ENCODE measurements at regions not wholly inside any gene's neighbourhood (a gene's known extent, or its start where the extent isn't known, plus 50 kb on each side); places are given as distances from the start of the nearest gene placed in this dataset.
"Not testable (repeated sequence)": the region's sequence is repeated elsewhere in the genome, so short reads cannot be mapped to it uniquely, and the experiment has no call there.

- TF ChIP-seq CTCF (IDR thresholded peaks at IDR 0.05; ENCODE audit: low read depth, low read length, missing input control); MAX (IDR thresholded peaks at IDR 0.05); HNF4G (IDR thresholded peaks at IDR 0.05); RXRA (IDR thresholded peaks at IDR 0.05); EGR1 (IDR thresholded peaks at IDR 0.05; ENCODE audit: low read depth in 2 of 2); GABPA (IDR thresholded peaks at IDR 0.05 in 1 of 2, conservative IDR thresholded peaks at IDR 0.05 in 1 of 2): not testable (repeated sequence)
Measured at GRCh38 chr10:27311809-27312208, 71.2 kb upstream of the ACBD5 start.

All from liver (tissue), 3 donors.